ENCODE measurements at regions not wholly inside any gene's neighbourhood (a gene's known extent, or its start where the extent isn't known, plus 50 kb on each side); places are given as distances from the start of the nearest gene placed in this dataset.

DNA sequence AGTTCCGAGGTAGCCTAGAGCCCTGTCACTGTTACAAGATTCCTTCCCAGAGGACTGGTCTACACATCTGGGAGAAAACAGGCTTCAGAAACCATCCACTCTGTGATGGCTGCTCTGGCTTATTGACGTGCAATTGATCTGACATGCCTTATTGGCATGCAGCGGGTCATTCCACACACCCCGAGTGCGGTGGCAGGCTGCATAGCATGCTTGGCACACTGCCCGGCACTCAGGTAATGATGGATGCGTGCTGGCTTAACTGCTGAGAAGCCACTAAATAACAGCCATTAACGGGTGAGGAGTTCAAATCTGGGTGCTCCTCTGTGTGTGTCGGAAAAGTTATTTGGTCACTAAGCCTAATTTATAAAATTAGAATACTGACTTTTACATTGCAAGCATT, 67.9 kb upstream of the CDH4 start:
- ATAC-seq (no peak), DNase-seq (no peak)
- no peak overlapping the region for H3K4me3 Mint-ChIP-seq
- no peaks in the 10 kb centered on the region for H3K9me3 ChIP-seq (ENCODE audit: control insufficient read depth, low read length, poor library complexity, severe bottlenecking)
- no peaks in the 10 kb centered on the region for H3K36me3 Mint-ChIP-seq (ENCODE audit: low read depth)
- H3K4me1 Mint-ChIP-seq: no peaks in the 10 kb centered on the region
- H3K27me3 Mint-ChIP-seq: peaks cover 24% of the 10 kb centered on the region
- no peak overlapping the region for H3K27ac Mint-ChIP-seq

DNA sequence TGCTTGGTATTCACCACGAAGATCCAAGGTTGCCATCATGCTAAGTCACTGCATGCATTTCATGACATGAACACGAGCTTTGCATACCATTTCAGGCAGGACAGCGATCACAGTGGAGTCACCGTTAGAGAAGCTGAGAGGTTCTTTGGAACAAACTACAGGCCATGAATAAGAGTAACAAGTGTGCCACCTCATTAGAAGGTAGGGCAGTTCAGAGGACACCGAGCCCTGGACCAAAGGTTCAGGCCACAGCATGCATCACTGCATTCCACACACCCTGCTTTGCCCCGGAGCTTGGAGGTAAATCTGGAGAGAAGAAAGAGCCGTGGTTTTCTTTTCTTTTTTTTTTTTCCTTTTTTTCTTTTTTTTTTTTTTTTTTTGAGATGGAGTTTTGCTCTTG, 66.9 kb upstream of the CDH4 start:
- ATAC-seq: no peak
- no peaks in the 10 kb centered on the region for H3K36me3 Mint-ChIP-seq (ENCODE audit: low read depth)
- DNase-seq: no peak
- H3K27ac Mint-ChIP-seq: no peak overlapping the region
- no peaks in the 10 kb centered on the region for H3K9me3 ChIP-seq (ENCODE audit: control insufficient read depth, low read length, poor library complexity, severe bottlenecking)
- peaks cover 26% of the 10 kb centered on the region for H3K27me3 Mint-ChIP-seq
- H3K4me1 Mint-ChIP-seq: no peaks in the 10 kb centered on the region
- no peak overlapping the region for H3K4me3 Mint-ChIP-seq

DNA sequence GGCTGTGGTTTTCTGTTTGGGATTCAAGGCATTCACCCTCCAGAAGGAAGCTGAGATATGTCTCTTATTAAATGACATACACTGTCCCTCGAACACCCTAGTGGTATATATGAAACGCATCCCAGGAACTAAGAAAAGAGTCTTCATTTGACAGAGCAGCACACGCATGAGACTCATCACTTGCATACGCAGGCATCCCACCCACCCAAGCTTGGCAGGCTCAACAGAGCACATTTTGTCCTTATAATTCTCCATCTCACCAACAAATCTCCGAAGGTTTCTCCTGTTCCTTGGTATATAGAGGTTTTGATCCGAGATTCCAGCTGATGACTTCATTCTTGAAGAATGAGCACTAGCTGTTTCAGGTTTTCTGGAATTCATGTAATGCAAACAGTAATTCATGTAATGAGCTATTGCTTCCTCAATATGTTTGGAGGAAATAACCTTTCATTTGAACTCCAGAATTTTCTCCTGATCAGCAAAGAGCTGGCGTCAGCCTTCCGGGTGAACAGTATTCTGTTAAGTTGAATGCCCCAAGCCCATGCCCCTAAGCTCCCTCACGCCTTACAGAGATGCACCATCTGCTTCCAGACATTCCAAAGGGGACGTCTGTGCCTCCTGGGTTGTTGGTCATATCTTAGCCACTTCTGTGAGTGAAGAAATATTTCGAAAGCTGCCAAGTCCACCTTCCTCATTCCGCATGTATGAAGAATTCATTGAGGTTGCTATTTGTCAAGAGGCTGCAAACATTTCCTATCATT, 66.0 kb upstream of the CDH4 start:
- H3K27ac Mint-ChIP-seq: no peak overlapping the region
- H3K9me3 ChIP-seq (ENCODE audit: control insufficient read depth, low read length, poor library complexity, severe bottlenecking): no peaks in the 10 kb centered on the region
- no peak for ATAC-seq

DNA sequence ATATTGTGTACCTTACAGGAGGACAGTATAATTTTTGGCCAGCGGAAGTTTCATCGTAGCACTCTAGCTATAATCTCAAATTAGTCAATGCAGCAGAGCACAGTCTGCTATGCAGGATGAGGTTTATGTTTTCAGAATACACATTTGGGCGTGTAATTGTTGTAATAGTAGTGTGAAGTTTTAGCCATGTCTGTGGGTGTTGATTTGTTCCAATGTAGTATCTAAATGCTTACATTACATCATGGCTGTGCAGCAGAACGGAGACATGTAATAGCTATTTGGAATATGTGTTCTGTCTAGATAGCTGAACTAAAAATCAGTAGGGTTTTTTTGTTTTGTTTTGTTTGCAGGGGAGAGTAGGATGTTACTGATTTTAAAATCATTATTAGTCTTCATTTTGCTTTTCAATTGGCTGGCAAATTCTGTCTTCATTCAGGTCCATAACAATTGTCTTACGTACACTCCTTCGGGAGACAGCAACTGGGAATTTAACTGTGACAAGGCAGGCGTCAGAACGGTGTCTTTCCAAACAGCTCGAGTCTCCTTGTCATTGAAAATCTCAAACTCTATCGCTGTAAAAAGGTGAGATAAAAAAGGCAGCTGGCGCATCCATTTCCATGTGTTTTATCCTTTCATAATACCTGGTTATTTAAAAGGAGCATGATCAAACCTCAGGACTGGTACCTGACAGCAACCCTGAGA, 65.1 kb upstream of the CDH4 start:
- Mint-ChIP-seq H3K27me3 (peaks cover 27% of the 10 kb centered on the region), H3K36me3 (ENCODE audit: low read depth) (no peaks in the 10 kb centered on the region), H3K4me3 (no peak overlapping the region), H3K4me1 (no peaks in the 10 kb centered on the region), H3K27ac (no peak overlapping the region)
- no peaks in the 10 kb centered on the region for H3K9me3 ChIP-seq (ENCODE audit: control insufficient read depth, low read length, poor library complexity, severe bottlenecking)
- ATAC-seq (no peak), DNase-seq (no peak)

More for the DNA sequence above, 66.0 kb upstream of the CDH4 start:
- Mint-ChIP-seq H3K27me3 (peaks cover 27% of the 10 kb centered on the region), H3K4me1 (no peaks in the 10 kb centered on the region), H3K4me3 (no peak overlapping the region), H3K36me3 (ENCODE audit: low read depth) (no peaks in the 10 kb centered on the region)
- no peak for DNase-seq

DNA sequence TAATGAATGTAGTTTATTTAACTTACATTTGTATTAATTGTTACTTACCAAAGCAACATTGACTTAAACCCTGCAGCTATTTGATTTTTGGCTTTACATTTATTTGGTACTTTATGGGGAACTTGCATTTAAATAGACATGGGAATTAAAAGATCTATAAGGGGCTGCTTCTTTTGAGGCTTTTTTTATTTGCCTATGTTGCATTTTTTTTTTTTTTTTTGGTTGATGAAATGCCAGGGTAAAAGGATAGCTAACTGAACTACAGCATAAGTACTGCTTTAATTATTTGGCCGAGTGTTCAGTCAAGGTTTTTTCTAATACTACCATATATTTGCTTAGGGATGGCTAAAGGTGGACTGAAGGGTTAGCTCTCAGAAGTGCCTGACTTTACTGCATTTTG, 62.5 kb upstream of the CDH4 start:
- Mint-ChIP-seq H3K27ac (no peak overlapping the region), H3K4me3 (no peak overlapping the region), H3K27me3 (peaks cover 34% of the 10 kb centered on the region), H3K4me1 (peaks cover 2% of the 10 kb centered on the region), H3K36me3 (ENCODE audit: low read depth) (peaks cover 3% of the 10 kb centered on the region)
- DNase-seq (no peak), ATAC-seq (no peak)
- H3K9me3 ChIP-seq (ENCODE audit: control insufficient read depth, low read length, poor library complexity, severe bottlenecking): no peaks in the 10 kb centered on the region

DNA sequence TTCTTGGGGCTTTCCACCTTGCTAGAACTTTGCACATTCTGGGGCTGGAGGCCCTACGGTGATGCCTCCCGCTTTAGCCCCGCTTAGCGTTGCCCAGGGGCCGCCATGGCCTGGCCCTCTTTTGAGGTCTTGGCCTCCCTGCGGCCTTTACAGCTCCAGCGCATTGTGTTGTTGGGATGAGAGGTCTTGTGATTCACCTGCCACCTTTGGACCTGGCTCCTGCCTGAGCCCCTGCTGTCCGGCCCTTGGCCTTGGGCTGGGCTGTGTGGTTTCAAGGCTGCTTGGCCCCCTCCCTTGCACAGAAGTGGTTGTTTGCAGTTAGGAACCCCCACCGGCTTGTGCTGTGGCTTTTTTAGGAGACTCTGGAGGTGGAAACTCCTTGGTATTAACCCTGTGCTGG, 61.0 kb upstream of the CDH4 start:
- Mint-ChIP-seq H3K4me1 (peaks cover 2% of the 10 kb centered on the region), H3K27me3 (peaks cover 28% of the 10 kb centered on the region), H3K36me3 (ENCODE audit: low read depth) (peaks cover 3% of the 10 kb centered on the region), H3K27ac (no peak overlapping the region), H3K4me3 (no peak overlapping the region)
- DNase-seq: no peak
- no peaks in the 10 kb centered on the region for H3K9me3 ChIP-seq (ENCODE audit: control insufficient read depth, low read length, poor library complexity, severe bottlenecking)
- ATAC-seq: no peak

DNA sequence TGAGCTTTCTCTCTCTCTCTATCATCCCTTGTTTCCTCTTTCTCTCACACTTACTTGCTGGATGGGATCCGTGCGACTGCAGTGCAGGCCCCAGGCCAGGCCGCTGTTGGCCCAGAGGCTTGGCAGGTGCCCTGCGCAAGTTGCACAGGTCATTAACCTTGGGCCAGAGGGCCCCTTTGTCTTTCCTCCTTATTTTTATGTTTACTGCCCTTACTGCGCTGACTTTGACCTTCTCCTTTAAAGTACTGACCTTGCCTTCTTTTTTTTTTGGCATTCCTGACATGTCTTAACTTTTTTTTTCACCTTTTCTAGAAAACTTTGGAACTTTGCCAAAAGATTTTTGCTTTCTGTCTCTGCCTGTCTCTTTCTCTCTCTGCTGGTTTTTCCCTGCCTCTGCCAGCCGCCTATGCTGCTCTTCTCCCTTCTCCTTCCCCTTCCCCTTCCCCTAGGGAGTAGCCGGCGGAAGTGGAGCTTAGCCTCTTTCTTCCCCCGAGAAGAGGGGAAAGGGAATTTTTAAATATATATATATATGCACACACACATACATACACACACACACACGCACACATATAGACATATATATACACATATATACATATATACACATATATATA, 59.6 kb upstream of the CDH4 start:
- ATAC-seq: no peak
- Mint-ChIP-seq H3K4me1 (peaks cover 2% of the 10 kb centered on the region), H3K36me3 (ENCODE audit: low read depth) (peaks cover 3% of the 10 kb centered on the region), H3K4me3 (no peak overlapping the region), H3K27ac (no peak overlapping the region), H3K27me3 (peaks cover 21% of the 10 kb centered on the region)
- no peaks in the 10 kb centered on the region for H3K9me3 ChIP-seq (ENCODE audit: control insufficient read depth, low read length, poor library complexity, severe bottlenecking)
- no peak for DNase-seq

DNA sequence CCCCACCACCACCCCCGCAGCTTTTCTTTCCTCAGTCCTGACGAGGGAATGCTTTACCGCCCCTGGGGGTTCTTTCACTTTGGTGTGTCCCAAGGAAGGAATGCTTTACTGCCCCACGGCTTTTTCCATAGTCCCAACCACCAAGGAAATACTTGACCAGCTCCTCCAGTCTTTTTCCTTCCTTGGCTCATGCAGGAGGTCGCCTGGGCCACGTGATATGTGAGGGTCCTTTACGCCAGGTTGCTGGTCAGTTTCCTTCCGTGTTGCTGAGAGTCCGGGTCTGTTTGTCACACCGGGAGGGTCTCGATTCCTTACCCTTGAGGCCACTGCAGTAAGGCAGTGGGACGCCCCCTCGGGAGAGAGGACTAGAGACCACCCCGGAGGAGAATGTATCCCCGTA, 58.9 kb upstream of the CDH4 start:
- Mint-ChIP-seq H3K4me3 (no peak overlapping the region), H3K36me3 (ENCODE audit: low read depth) (peaks cover 3% of the 10 kb centered on the region), H3K27me3 (peaks cover 21% of the 10 kb centered on the region), H3K4me1 (peaks cover 2% of the 10 kb centered on the region), H3K27ac (no peak overlapping the region)
- H3K9me3 ChIP-seq (ENCODE audit: control insufficient read depth, low read length, poor library complexity, severe bottlenecking): no peaks in the 10 kb centered on the region
- no peak for DNase-seq
- no peak for ATAC-seq
